ENCODE measurements at regions not wholly inside any gene's neighbourhood (a gene's known extent, or its start where the extent isn't known, plus 50 kb on each side); places are given as distances from the start of the nearest gene placed in this dataset.
A peak's percentile ranks its signal among the peaks of the same experiment; 100 is the strongest.

DNA sequence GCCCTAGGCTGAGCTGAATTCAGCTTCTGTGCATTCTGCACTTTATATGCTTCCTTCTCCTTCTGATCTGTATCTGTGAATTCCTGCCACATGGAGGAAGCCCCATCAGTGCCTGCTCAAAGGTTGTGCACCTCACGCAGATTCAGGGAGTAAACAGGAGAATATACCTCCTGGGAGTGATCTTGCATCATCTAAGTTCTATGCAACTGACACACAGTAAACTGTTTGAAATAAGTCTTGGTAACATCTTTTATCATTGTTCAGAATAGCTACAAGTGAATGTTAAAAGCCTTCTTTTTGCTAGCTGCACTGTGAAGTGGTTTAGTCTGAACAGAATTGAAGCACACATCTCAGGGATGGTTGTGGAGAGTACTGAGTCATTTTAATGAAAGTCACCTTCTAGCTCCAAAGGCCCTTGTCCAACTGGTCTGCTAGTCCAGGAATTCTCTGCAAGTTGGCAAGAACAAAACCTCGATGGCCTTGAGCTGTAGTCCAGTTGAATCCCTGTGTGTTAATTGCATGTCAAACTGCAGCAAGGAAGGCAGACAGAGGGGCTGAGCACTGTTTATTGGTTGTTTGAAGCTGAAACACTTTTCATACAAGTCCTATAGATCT is 215.0 kb downstream of the WNT5A start:
- no peak overlapping the region for H3K4me2 ChIP-seq (ENCODE audit: low read depth, low read length, poor library complexity, severe bottlenecking)

DNA sequence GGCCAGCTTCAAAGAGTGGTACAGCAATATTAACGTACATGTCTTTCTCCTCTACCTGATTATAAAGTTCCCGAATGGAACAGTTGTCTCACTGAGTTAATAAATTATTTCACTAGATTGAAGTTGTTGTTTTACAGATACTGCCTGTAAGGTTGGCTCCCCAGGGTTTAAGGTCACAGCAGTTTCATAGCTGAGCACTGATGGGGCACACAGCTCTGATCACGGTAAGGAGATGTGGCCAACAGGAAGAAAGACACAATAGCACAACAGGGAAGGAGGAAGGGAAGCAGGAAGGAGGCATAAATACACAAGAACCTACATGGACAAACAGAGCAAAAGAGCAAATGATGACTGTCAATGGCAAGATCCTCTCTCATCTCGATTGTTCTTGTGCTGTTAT is 215.6 kb downstream of the WNT5A start:
- no peaks in the 10 kb centered on the region for H3F3A ChIP-seq (ENCODE audit: low read depth)
- H3K9me3 ChIP-seq (ENCODE audit: insufficient read depth, low read depth, low read length): no peaks in the 10 kb centered on the region
- no peak for TF ChIP-seq EZH2phosphoT487 (IDR thresholded peaks at IDR 0.05; ENCODE audit: borderline replicate concordance)
- no peaks in the 10 kb centered on the region for H3K79me2 ChIP-seq (ENCODE audit: insufficient read depth, low read length)
- no peak overlapping the region for H3K4me2 ChIP-seq (ENCODE audit: low read depth, low read length, poor library complexity, severe bottlenecking)
- H3K36me3 ChIP-seq (ENCODE audit: insufficient read depth, low read length): no peaks in the 10 kb centered on the region
- H3K4me1 ChIP-seq (ENCODE audit: insufficient read depth, low read length, poor library complexity, severe bottlenecking): no peaks in the 10 kb centered on the region
- H3K9me2 ChIP-seq (replicated peaks; ENCODE audit: low read depth, low read length): no peaks in the 10 kb centered on the region
- no peaks in the 10 kb centered on the region for H3K27me3 ChIP-seq (ENCODE audit: insufficient read depth, low read length, poor library complexity, severe bottlenecking)
- H3K4me3 ChIP-seq (ENCODE audit: low read length, poor library complexity, severe bottlenecking): no peak overlapping the region
- no peaks in the 10 kb centered on the region for H4K20me1 ChIP-seq (ENCODE audit: insufficient read depth, low read length, poor library complexity, severe bottlenecking)
- no peak overlapping the region for H3K9ac ChIP-seq (ENCODE audit: low read depth, low read length, poor library complexity, severe bottlenecking)
- no peak overlapping the region for H2AFZ ChIP-seq (ENCODE audit: low read length)

More for the DNA sequence above, 215.0 kb downstream of the WNT5A start:
- Histone ChIP-seq H4K20me1 (ENCODE audit: insufficient read depth, low read length, poor library complexity, severe bottlenecking) (no peaks in the 10 kb centered on the region), H3K79me2 (ENCODE audit: insufficient read depth, low read length) (no peaks in the 10 kb centered on the region), H3K9me3 (ENCODE audit: insufficient read depth, low read depth, low read length) (no peaks in the 10 kb centered on the region), H3K36me3 (ENCODE audit: insufficient read depth, low read length) (no peaks in the 10 kb centered on the region), H3K27me3 (ENCODE audit: insufficient read depth, low read length, poor library complexity, severe bottlenecking) (no peaks in the 10 kb centered on the region), H3K9ac (ENCODE audit: low read depth, low read length, poor library complexity, severe bottlenecking) (no peak overlapping the region), H2AFZ (ENCODE audit: low read length) (0 out of 2 replicates have a peak overlapping the region, but pooled peaks have one; percentile 22), H3K4me3 (ENCODE audit: low read length, poor library complexity, severe bottlenecking) (no peak overlapping the region), H3F3A (ENCODE audit: low read depth) (no peaks in the 10 kb centered on the region), H3K4me1 (ENCODE audit: insufficient read depth, low read length, poor library complexity, severe bottlenecking) (no peaks in the 10 kb centered on the region), H3K9me2 (replicated peaks; ENCODE audit: low read depth, low read length) (no peaks in the 10 kb centered on the region)
- TF ChIP-seq, protein P1, sequence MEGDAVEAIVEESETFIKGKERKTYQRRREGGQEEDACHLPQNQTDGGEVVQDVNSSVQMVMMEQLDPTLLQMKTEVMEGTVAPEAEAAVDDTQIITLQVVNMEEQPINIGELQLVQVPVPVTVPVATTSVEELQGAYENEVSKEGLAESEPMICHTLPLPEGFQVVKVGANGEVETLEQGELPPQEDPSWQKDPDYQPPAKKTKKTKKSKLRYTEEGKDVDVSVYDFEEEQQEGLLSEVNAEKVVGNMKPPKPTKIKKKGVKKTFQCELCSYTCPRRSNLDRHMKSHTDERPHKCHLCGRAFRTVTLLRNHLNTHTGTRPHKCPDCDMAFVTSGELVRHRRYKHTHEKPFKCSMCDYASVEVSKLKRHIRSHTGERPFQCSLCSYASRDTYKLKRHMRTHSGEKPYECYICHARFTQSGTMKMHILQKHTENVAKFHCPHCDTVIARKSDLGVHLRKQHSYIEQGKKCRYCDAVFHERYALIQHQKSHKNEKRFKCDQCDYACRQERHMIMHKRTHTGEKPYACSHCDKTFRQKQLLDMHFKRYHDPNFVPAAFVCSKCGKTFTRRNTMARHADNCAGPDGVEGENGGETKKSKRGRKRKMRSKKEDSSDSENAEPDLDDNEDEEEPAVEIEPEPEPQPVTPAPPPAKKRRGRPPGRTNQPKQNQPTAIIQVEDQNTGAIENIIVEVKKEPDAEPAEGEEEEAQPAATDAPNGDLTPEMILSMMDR (conservative IDR thresholded peaks at IDR 0.05; ENCODE audit: low read length): no peak
- no peak for TF ChIP-seq EZH2phosphoT487 (IDR thresholded peaks at IDR 0.05; ENCODE audit: borderline replicate concordance)

DNA sequence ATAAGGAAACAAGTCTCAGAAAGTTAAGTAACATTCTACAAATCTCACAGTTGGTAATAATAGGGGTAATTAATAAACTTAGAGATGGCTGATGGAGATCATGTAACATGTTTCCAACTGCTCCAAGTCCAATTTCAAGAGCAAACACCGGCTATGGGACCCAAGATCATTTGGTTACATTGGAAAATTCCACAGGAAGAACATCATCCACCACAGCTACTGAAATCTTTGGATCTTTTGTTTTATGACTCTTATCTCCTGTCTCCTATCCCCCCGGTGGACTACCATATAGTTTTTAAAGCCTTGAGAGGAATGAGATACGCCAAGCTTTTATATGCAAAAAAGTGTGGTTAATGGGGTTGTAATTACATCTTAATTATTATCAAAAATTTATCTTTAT is 216.1 kb downstream of the WNT5A start:
- no peaks in the 10 kb centered on the region for H3F3A ChIP-seq (ENCODE audit: low read depth)

More for the DNA sequence above, 216.1 kb downstream of the WNT5A start:
- no peaks in the 10 kb centered on the region for H3K27me3 ChIP-seq (ENCODE audit: insufficient read depth, low read length, poor library complexity, severe bottlenecking)
- no peaks in the 10 kb centered on the region for H3K4me1 ChIP-seq (ENCODE audit: insufficient read depth, low read length, poor library complexity, severe bottlenecking)
- H3K9me2 ChIP-seq (replicated peaks; ENCODE audit: low read depth, low read length): no peaks in the 10 kb centered on the region
- no peaks in the 10 kb centered on the region for H3K36me3 ChIP-seq (ENCODE audit: insufficient read depth, low read length)
- H3K9me3 ChIP-seq (ENCODE audit: insufficient read depth, low read depth, low read length): no peaks in the 10 kb centered on the region
- H4K20me1 ChIP-seq (ENCODE audit: insufficient read depth, low read length, poor library complexity, severe bottlenecking): no peaks in the 10 kb centered on the region
- TF ChIP-seq, protein P1 (conservative IDR thresholded peaks at IDR 0.05; ENCODE audit: low read length): no peak
- TF ChIP-seq EZH2phosphoT487 (IDR thresholded peaks at IDR 0.05; ENCODE audit: borderline replicate concordance): no peak
- no peak overlapping the region for H3K9ac ChIP-seq (ENCODE audit: low read depth, low read length, poor library complexity, severe bottlenecking)
- H3K79me2 ChIP-seq (ENCODE audit: insufficient read depth, low read length): no peaks in the 10 kb centered on the region
- no peak overlapping the region for H3K4me2 ChIP-seq (ENCODE audit: low read depth, low read length, poor library complexity, severe bottlenecking)
- no peak overlapping the region for H2AFZ ChIP-seq (ENCODE audit: low read length)
- no peak overlapping the region for H3K4me3 ChIP-seq (ENCODE audit: low read length, poor library complexity, severe bottlenecking)

Measured in Loucy (cell line).